Testis (tissue), 2 donors: ENCODE measurements at regions not wholly inside any gene's neighbourhood (a gene's known extent, or its start where the extent isn't known, plus 50 kb on each side); places are given as distances from the start of the nearest gene placed in this dataset.

Experiments used
- CTCF ChIP-seq, 3 experiments: fragments of 450-650 bp in 2 of 3; fragments of 200-600 bp in 1 of 3; sonication (generic) in 1 of 3; IDR thresholded peaks; one replicate each; pipeline ENCODE4 v1.5.1; 2016 to 2019; ENCODE audit warnings: antibody characterized with exemption in 3 of 3, mild to moderate bottlenecking in 2 of 3, moderate library complexity in 1 of 3
- POLR2A ChIP-seq: fragments of 450-650 bp; IDR thresholded peaks from one replicate; pipeline ENCODE4 v1.6.1; 2017; ENCODE audit warnings: antibody characterized with exemption, mild to moderate bottlenecking, moderate library complexity

GRCh38 chr9:81852820-81853219 lies 75.4 kb upstream of the SPATA31D4 start:
- no peak for TF ChIP-seq CTCF (IDR thresholded peaks at IDR 0.05)
- TF ChIP-seq POLR2A: no peak
